GM12874 (cell line): ENCODE measurements at regions not wholly inside any gene's neighbourhood (a gene's known extent, or its start where the extent isn't known, plus 50 kb on each side); places are given as distances from the start of the nearest gene placed in this dataset.

ENCODE experiments used
- TF ChIP-seq, protein P1 (sequence below): IDR thresholded peaks from 2 replicates; pipeline ENCODE4 v1.5.1; 2011; ENCODE audit warnings: low read depth, mild to moderate bottlenecking, control low read depth, low read length, moderate library complexity; ENCODE audit not compliant: insufficient read depth

GRCh38 chr2:128978212-128978611 is 659.5 kb upstream of the HS6ST1 start:
- TF ChIP-seq, protein P1, sequence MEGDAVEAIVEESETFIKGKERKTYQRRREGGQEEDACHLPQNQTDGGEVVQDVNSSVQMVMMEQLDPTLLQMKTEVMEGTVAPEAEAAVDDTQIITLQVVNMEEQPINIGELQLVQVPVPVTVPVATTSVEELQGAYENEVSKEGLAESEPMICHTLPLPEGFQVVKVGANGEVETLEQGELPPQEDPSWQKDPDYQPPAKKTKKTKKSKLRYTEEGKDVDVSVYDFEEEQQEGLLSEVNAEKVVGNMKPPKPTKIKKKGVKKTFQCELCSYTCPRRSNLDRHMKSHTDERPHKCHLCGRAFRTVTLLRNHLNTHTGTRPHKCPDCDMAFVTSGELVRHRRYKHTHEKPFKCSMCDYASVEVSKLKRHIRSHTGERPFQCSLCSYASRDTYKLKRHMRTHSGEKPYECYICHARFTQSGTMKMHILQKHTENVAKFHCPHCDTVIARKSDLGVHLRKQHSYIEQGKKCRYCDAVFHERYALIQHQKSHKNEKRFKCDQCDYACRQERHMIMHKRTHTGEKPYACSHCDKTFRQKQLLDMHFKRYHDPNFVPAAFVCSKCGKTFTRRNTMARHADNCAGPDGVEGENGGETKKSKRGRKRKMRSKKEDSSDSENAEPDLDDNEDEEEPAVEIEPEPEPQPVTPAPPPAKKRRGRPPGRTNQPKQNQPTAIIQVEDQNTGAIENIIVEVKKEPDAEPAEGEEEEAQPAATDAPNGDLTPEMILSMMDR: no peak

DNA sequence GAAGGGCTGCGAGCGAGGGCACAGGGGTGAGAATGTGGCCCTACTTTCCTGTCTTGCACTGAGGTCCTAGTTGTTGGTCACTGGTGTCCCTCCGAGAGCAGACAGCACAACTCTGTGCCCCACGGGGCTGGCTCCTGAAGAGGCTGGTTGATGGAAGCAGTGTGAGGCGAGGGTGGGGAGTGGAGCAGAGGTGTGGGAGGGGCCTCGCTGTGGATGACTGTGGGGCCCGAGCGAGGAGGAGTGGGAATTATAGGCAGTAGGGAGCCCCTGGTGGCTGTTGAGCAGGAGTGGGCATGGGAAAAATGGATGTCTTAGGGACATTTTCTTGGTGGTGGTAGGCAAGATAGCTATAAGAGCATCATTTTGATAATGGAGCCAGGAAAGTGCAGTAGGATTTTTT is 660.5 kb upstream of the HS6ST1 start:
- TF ChIP-seq, protein P1: no peak

DNA sequence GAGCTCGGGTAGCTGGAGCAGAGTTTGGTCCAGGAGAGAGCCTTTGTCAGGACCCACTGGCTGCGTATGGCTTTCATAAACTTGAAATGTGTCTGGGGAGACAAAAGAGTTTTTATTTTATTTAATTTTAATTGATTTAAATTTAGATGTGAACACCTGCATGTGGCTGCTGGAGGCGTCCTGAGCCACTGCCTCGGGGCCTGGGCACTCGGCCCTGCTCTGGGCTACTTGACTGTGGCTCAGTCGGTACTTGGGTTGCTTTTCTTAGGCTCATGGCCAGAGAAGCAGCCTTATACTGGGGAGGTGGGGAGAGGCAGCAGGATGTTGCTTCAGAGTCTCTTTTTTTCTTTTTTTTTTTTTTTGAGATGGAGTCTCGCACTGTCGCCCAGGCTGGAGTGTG is 661.8 kb upstream of the HS6ST1 start:
- TF ChIP-seq, protein P1: no peak

DNA sequence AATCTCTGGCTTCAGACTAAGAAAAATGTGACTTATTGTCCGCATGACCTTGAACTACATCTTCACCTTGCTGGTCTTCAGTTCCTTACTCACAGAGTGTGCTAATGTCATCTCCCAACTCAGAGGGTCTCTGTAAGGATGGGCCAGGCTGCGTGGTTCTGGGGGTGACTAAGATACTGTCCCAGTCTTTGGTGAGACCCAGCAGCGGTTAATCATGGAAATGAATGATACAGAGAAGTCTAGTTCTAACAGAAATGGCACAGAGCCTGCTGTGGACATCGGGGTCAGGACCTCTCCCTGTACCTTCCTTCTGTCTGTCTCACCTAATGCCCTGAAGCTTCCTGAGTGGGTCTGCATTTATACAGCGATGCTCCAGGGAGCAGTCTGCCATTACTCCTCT is 662.7 kb upstream of the HS6ST1 start:
- TF ChIP-seq, protein P1: no peak

- TF ChIP-seq, protein P1: no peak
These were observed 663.3 kb upstream of the HS6ST1 start for GRCh38 chr2:128982001-128982400.

GRCh38 chr2:128982670-128983069 is 664.0 kb upstream of the HS6ST1 start:
- TF ChIP-seq, protein P1: no peak

- TF ChIP-seq, protein P1: no peak
These were observed 664.4 kb upstream of the HS6ST1 start for GRCh38 chr2:128983094-128983493.

DNA sequence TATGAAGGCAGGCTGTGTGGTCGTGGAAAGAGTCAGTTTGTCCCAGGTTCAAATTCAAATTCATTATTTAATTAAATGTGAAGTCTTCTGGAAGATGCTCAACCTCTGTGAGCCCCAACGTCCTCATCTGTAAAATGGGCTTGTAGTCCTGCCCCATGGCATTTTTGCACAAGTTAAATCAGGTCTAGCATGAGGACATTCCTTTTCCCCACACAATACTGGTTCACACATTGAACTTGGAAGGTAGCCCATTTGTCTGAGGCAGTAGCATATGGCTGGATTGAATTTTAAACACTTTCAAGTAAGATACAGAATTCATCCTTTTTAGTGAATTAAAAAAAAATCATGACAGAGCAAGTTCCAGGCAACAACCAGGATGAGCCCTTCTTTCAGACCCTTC is 665.4 kb upstream of the HS6ST1 start:
- TF ChIP-seq, protein P1: no peak
